ENCODE measurements at regions not wholly inside any gene's neighbourhood (a gene's known extent, or its start where the extent isn't known, plus 50 kb on each side); places are given as distances from the start of the nearest gene placed in this dataset.

DNA sequence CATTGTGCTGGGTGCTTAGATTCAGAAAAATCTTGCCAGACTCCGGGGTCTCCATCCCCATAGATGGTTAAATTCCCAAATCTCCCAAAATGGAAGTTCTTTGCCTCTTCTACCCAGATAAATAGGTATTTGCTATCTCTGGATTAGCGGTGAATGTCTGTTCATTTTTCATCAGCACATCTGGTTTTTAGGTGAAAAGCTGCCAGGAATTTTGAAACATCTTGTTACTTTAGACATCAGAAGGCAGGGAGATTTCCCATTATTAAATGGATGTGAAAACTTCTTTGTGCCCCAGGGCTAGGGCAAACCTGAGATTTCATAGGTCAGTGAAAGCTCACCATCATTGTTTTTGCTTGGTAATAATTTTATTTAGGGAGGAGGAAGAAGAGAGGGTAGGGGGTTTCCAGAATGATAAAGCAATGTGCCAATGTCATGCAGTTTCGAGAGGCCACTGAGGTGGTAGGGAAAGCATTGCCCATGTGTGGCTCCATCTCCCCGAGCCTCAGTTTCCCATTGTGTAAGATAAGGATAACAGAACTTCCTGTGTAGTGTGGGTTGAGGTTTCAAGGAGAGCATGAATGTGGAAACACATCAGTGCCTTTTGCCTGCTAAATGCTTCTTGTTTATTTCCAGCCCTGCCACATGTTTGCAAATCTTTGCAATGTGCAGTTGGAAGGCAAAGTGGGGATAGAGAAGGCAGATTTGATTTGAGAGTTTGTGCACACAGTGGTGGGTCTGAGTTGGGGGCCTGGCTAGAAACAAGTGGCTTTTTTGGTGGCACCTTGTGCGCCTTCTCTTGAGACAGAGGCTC lies 147.2 kb upstream of the KLF4 start:
- TF ChIP-seq, protein P1, sequence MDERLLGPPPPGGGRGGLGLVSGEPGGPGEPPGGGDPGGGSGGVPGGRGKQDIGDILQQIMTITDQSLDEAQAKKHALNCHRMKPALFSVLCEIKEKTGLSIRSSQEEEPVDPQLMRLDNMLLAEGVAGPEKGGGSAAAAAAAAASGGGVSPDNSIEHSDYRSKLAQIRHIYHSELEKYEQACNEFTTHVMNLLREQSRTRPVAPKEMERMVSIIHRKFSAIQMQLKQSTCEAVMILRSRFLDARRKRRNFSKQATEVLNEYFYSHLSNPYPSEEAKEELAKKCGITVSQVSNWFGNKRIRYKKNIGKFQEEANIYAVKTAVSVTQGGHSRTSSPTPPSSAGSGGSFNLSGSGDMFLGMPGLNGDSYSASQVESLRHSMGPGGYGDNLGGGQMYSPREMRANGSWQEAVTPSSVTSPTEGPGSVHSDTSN (CRISPR knock-in tag; IDR thresholded peaks at IDR 0.05): no peak
- TF ChIP-seq, protein P2, sequence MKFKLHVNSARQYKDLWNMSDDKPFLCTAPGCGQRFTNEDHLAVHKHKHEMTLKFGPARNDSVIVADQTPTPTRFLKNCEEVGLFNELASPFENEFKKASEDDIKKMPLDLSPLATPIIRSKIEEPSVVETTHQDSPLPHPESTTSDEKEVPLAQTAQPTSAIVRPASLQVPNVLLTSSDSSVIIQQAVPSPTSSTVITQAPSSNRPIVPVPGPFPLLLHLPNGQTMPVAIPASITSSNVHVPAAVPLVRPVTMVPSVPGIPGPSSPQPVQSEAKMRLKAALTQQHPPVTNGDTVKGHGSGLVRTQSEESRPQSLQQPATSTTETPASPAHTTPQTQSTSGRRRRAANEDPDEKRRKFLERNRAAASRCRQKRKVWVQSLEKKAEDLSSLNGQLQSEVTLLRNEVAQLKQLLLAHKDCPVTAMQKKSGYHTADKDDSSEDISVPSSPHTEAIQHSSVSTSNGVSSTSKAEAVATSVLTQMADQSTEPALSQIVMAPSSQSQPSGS (CRISPR knock-in tag; IDR thresholded peaks at IDR 0.05): no peak
- TF ChIP-seq HDAC6 (IDR thresholded peaks at IDR 0.05; ENCODE audit: low read depth, low read length) (no peak), ATF7 (IDR thresholded peaks at IDR 0.05) (no peak), ATF7 (CRISPR knock-in tag; IDR thresholded peaks at IDR 0.05) (no peak), ZKSCAN1 (IDR thresholded peaks at IDR 0.05; ENCODE audit: low read length) (no peak), ZNF367 (CRISPR knock-in tag; IDR thresholded peaks at IDR 0.05; ENCODE audit: borderline replicate concordance) (no peak)
- TF ChIP-seq, protein P3, sequence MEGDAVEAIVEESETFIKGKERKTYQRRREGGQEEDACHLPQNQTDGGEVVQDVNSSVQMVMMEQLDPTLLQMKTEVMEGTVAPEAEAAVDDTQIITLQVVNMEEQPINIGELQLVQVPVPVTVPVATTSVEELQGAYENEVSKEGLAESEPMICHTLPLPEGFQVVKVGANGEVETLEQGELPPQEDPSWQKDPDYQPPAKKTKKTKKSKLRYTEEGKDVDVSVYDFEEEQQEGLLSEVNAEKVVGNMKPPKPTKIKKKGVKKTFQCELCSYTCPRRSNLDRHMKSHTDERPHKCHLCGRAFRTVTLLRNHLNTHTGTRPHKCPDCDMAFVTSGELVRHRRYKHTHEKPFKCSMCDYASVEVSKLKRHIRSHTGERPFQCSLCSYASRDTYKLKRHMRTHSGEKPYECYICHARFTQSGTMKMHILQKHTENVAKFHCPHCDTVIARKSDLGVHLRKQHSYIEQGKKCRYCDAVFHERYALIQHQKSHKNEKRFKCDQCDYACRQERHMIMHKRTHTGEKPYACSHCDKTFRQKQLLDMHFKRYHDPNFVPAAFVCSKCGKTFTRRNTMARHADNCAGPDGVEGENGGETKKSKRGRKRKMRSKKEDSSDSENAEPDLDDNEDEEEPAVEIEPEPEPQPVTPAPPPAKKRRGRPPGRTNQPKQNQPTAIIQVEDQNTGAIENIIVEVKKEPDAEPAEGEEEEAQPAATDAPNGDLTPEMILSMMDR (CRISPR knock-in tag; IDR thresholded peaks at IDR 0.05): no peak
- TF ChIP-seq, protein P4, sequence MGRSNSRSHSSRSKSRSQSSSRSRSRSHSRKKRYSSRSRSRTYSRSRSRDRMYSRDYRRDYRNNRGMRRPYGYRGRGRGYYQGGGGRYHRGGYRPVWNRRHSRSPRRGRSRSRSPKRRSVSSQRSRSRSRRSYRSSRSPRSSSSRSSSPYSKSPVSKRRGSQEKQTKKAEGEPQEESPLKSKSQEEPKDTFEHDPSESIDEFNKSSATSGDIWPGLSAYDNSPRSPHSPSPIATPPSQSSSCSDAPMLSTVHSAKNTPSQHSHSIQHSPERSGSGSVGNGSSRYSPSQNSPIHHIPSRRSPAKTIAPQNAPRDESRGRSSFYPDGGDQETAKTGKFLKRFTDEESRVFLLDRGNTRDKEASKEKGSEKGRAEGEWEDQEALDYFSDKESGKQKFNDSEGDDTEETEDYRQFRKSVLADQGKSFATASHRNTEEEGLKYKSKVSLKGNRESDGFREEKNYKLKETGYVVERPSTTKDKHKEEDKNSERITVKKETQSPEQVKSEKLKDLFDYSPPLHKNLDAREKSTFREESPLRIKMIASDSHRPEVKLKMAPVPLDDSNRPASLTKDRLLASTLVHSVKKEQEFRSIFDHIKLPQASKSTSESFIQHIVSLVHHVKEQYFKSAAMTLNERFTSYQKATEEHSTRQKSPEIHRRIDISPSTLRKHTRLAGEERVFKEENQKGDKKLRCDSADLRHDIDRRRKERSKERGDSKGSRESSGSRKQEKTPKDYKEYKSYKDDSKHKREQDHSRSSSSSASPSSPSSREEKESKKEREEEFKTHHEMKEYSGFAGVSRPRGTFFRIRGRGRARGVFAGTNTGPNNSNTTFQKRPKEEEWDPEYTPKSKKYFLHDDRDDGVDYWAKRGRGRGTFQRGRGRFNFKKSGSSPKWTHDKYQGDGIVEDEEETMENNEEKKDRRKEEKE (IDR thresholded peaks at IDR 0.05): no peak

Measured in HepG2 (cell line).